Caco-2 (cell line): ENCODE measurements at regions not wholly inside any gene's neighbourhood (a gene's known extent, or its start where the extent isn't known, plus 50 kb on each side); places are given as distances from the start of the nearest gene placed in this dataset.

Experiments used
- BruUV-seq: library from RNA; stranded (reverse); fragments of 400-500 nt; replicated peaks from 2 replicates; lab custom pipeline; 2021; lab: Mats Ljungman, UMichigan
- CTCF ChIA-PET: fragments of 300-600 bp; sonication (Branson Sonifier 250); formaldehyde crosslinking; loops from one replicate; lab custom pipeline; 2022; ENCODE audit warnings: antibody characterized with exemption; lab: Charles Lee
- POLR2A ChIA-PET: fragments of 300-600 bp; sonication (Branson Sonifier 250); formaldehyde crosslinking; loops from one replicate; lab custom pipeline; 2022; ENCODE audit warnings: antibody characterized with exemption; lab: Charles Lee
- DNase-seq, 2 experiments: peaks; one replicate each; pipeline versions ENCODE4 v3.0.0 to v3.0.0-alpha.2; 2020 to 2022
- H3K27me3 ChIP-seq: replicated peaks from 2 replicates; pipeline ENCODE4 v1.6.0; 2011; ENCODE audit warnings: low read length; ENCODE audit not compliant: control insufficient read depth, insufficient read depth
- H3K36me3 ChIP-seq: 2 replicates; pipeline ENCODE4 v1.5.1; 2011; ENCODE audit warnings: low read length; ENCODE audit not compliant: control insufficient read depth, insufficient read depth
- H3K4me1 ChIP-seq: fragments of 250-450 bp; sonication (Bioruptor Pico); 2 replicates; pipeline ENCODE4 v1.5.1; 2020; ENCODE audit warnings: mild to moderate bottlenecking
- H3K4me3 ChIP-seq: 2 replicates; pipeline ENCODE4 v1.5.1; 2011; ENCODE audit warnings: low read depth, mild to moderate bottlenecking, control low read depth, low read length
- H3K9me3 ChIP-seq: fragments of 250-450 bp; sonication (Bioruptor Pico); 2 replicates; pipeline ENCODE4 v1.5.1; 2020; ENCODE audit warnings: mild to moderate bottlenecking, moderate library complexity
- H3K27ac Mint-ChIP-seq: one replicate; pipeline ENCODE4 v1.8.0; 2022; ENCODE audit warnings: mixed read lengths; ENCODE audit not compliant: unreplicated experiment
- H3K27me3 Mint-ChIP-seq: one replicate; pipeline ENCODE4 v1.8.0; 2022; ENCODE audit warnings: mixed read lengths; ENCODE audit not compliant: insufficient read depth, unreplicated experiment
- H3K36me3 Mint-ChIP-seq: one replicate; pipeline ENCODE4 v1.8.0; 2022; ENCODE audit warnings: mild to moderate bottlenecking, mixed read lengths; ENCODE audit not compliant: insufficient read depth, unreplicated experiment
- H3K4me1 Mint-ChIP-seq: one replicate; pipeline ENCODE4 v1.8.0; 2022; ENCODE audit warnings: low read depth, mixed read lengths; ENCODE audit not compliant: unreplicated experiment
- H3K4me3 Mint-ChIP-seq: one replicate; pipeline ENCODE4 v1.8.0; 2022; ENCODE audit warnings: mild to moderate bottlenecking, moderate library complexity, mixed read lengths; ENCODE audit not compliant: unreplicated experiment
- H3K9me3 Mint-ChIP-seq: one replicate; pipeline ENCODE4 v1.8.0; 2022; ENCODE audit warnings: mixed read lengths; ENCODE audit not compliant: unreplicated experiment
- CTCF ChIP-seq, 2 experiments: fragments of 200-600 bp in 1 of 2; IDR thresholded peaks; 1 replicate in 1 of 2; 2 replicates in 1 of 2; pipeline versions ENCODE4 v1.5.1 to v1.8.0; 2011 to 2022; ENCODE audit warnings: antibody characterized with exemption in 1 of 2, control low read depth in 1 of 2, inconsistent platforms in 1 of 2, low read depth in 1 of 2, low read length in 1 of 2, mild to moderate bottlenecking in 1 of 2, moderate library complexity in 1 of 2; ENCODE audit not compliant: insufficient read depth in 1 of 2, severe bottlenecking in 1 of 2, unreplicated experiment in 1 of 2
- intact Hi-C: fragments of 100-400 bp; cut with micrococcal nuclease; formaldehyde crosslinking; loops from one replicate; pipeline ENCODE4 v1.10.0; 2022; ENCODE audit not compliant: unreplicated experiment

- ChIA-PET POLR2A (no interaction called here), CTCF (no interaction called here)
- BruUV-seq: no TSS peak
- intact Hi-C loops: no loop called here
- H3K4me3 Mint-ChIP-seq: no peak overlapping the region
- no peak overlapping the region for H3K27ac Mint-ChIP-seq
- DNase-seq: no peak
- H3K4me1 Mint-ChIP-seq: no peaks in the 10 kb centered on the region
- TF ChIP-seq CTCF (IDR thresholded peaks at IDR 0.05; ENCODE audit: insufficient read depth in 1 of 2, low read depth in 1 of 2, low read length in 1 of 2, severe bottlenecking in 1 of 2, unreplicated experiment in 1 of 2): no peak
- no peaks in the 10 kb centered on the region for H3K9me3 ChIP-seq
- H3K27me3 Mint-ChIP-seq: no peaks in the 10 kb centered on the region
- H3K4me3 ChIP-seq: no peak overlapping the region
- H3K9me3 Mint-ChIP-seq: peaks cover 9% of the 10 kb centered on the region
- no peaks in the 10 kb centered on the region for H3K27me3 ChIP-seq
- H3K4me1 ChIP-seq: no peaks in the 10 kb centered on the region
- H3K36me3 ChIP-seq: no peaks in the 10 kb centered on the region
- no peaks in the 10 kb centered on the region for H3K36me3 Mint-ChIP-seq
These were observed 81.0 kb downstream of the PCDH18 start for GRCh38 chr4:137451172-137451825.

GRCh38 chr4:137448402-137448801 is 83.9 kb downstream of the PCDH18 start:
- H3K27me3 Mint-ChIP-seq: peaks cover 2% of the 10 kb centered on the region
- H3K4me3 Mint-ChIP-seq: no peak overlapping the region
- peaks cover 9% of the 10 kb centered on the region for H3K9me3 Mint-ChIP-seq
- no peaks in the 10 kb centered on the region for H3K9me3 ChIP-seq
- no peak for TF ChIP-seq CTCF (IDR thresholded peaks at IDR 0.05; ENCODE audit: insufficient read depth in 1 of 2, low read depth in 1 of 2, low read length in 1 of 2, severe bottlenecking in 1 of 2, unreplicated experiment in 1 of 2)
- no peaks in the 10 kb centered on the region for H3K4me1 ChIP-seq
- no TSS peak for BruUV-seq
- POLR2A ChIA-PET: no interaction called here
- H3K27me3 ChIP-seq: no peaks in the 10 kb centered on the region
- intact Hi-C loops: no loop called here
- CTCF ChIA-PET: no interaction called here
- H3K4me1 Mint-ChIP-seq: no peaks in the 10 kb centered on the region
- no peak overlapping the region for H3K27ac Mint-ChIP-seq
- H3K4me3 ChIP-seq: no peak overlapping the region
- no peaks in the 10 kb centered on the region for H3K36me3 Mint-ChIP-seq
- H3K36me3 ChIP-seq: no peaks in the 10 kb centered on the region
- DNase-seq: no peak

- no peaks in the 10 kb centered on the region for H3K36me3 ChIP-seq
- no peaks in the 10 kb centered on the region for H3K9me3 ChIP-seq
- no peak overlapping the region for H3K27ac Mint-ChIP-seq
- H3K36me3 Mint-ChIP-seq: no peaks in the 10 kb centered on the region
- no peaks in the 10 kb centered on the region for H3K4me1 Mint-ChIP-seq
- H3K4me1 ChIP-seq: no peaks in the 10 kb centered on the region
- no peak overlapping the region for H3K4me3 ChIP-seq
- H3K4me3 Mint-ChIP-seq: no peak overlapping the region
- BruUV-seq: no TSS peak
- H3K27me3 ChIP-seq: no peaks in the 10 kb centered on the region
- peaks cover 2% of the 10 kb centered on the region for H3K27me3 Mint-ChIP-seq
- no peaks in the 10 kb centered on the region for H3K9me3 Mint-ChIP-seq
- intact Hi-C loops: no loop called here
- ChIA-PET POLR2A (no interaction called here), CTCF (no interaction called here)
- no peak for TF ChIP-seq CTCF (IDR thresholded peaks at IDR 0.05; ENCODE audit: insufficient read depth in 1 of 2, low read depth in 1 of 2, low read length in 1 of 2, severe bottlenecking in 1 of 2, unreplicated experiment in 1 of 2)
- no peak for DNase-seq
These were observed 86.2 kb downstream of the PCDH18 start for GRCh38 chr4:137446071-137446470.
